Psoas muscle (tissue), 7 donors: ENCODE measurements at regions not wholly inside any gene's neighbourhood (a gene's known extent, or its start where the extent isn't known, plus 50 kb on each side); places are given as distances from the start of the nearest gene placed in this dataset.
A peak's percentile ranks its signal among the peaks of the same experiment; 100 is the strongest.

Experiments used
- ATAC-seq, 4 donors: fragments of 200-7000 bp; cut with Tn5 transposase; one replicate each; pipeline ENCODE4 v1.9.1; 2020; ENCODE audit warnings: moderate library complexity in 3 of 4, mild to moderate bottlenecking in 2 of 4
- DNase-seq, 2 donors: peaks; one replicate each; pipeline ENCODE4 v3.0.0-alpha.2; 2020
- H3K27ac ChIP-seq: fragments of 200-600 bp; one replicate; pipeline ENCODE4 v1.8.0; 2022
- H3K27me3 ChIP-seq, 3 donors: fragments of 200-600 bp in 1 of 3; one replicate each; pipeline versions ENCODE4 v1.6.1 to v1.8.0; 2013 to 2022; ENCODE audit warnings: low read length in 2 of 3, mild to moderate bottlenecking in 2 of 3, moderate library complexity in 1 of 3; ENCODE audit not compliant: insufficient read depth in 3 of 3
- H3K36me3 ChIP-seq, 2 donors: fragments of 200-600 bp in 1 of 2; one replicate each; pipeline versions ENCODE4 v1.6.1 to v1.8.0; 2013 to 2022; ENCODE audit warnings: low read depth in 1 of 2, mild to moderate bottlenecking in 1 of 2, moderate library complexity in 1 of 2; ENCODE audit not compliant: insufficient read depth in 1 of 2
- H3K4me1 ChIP-seq: fragments of 200-600 bp; one replicate; pipeline ENCODE4 v1.8.0; 2022
- H3K4me3 ChIP-seq: fragments of 200-600 bp; one replicate; pipeline ENCODE4 v1.8.0; 2022; ENCODE audit warnings: mild to moderate bottlenecking
- H3K9me3 ChIP-seq: fragments of 200-600 bp; one replicate; pipeline ENCODE4 v1.8.0; 2022
- WGBS, 3 donors: extraction: QIAGEN DNeasy Blood & Tissue Kit; methylation state at CpG; one replicate each; pipeline versions ENCODE4 v1.1.6 to v1.1.7; 2013; 5-methylcytosine and 5-hydroxymethylcytosine counted together
- intact Hi-C, 2 donors: fragments of 100-400 bp; cut with DNase I; formaldehyde crosslinking; loops; one replicate each; pipeline versions ENCODE4 v1.11.0 to v1.14.2; 2022
- TF ChIP-seq, protein P1 (sequence below): fragments of 200-600 bp; IDR thresholded peaks from one replicate; pipeline ENCODE4 v1.8.0; 2022; ENCODE audit warnings: antibody characterized with exemption
- donor health status: healthy with polysubstance abuse.
- donor health status: DM: no; HTN: no; CAD: no; lungs with moderate emphysema.
- donor health status: Bipolar disorder and iron deficiency.
- donor health status: healthy.
- donor health status: DM: yes; HTN: yes; CAD: no.
- donor health status: DM: no; HTN: no; CAD: no.
- donor health status: DM: yes; HTN: yes; CAD: no.

DNA sequence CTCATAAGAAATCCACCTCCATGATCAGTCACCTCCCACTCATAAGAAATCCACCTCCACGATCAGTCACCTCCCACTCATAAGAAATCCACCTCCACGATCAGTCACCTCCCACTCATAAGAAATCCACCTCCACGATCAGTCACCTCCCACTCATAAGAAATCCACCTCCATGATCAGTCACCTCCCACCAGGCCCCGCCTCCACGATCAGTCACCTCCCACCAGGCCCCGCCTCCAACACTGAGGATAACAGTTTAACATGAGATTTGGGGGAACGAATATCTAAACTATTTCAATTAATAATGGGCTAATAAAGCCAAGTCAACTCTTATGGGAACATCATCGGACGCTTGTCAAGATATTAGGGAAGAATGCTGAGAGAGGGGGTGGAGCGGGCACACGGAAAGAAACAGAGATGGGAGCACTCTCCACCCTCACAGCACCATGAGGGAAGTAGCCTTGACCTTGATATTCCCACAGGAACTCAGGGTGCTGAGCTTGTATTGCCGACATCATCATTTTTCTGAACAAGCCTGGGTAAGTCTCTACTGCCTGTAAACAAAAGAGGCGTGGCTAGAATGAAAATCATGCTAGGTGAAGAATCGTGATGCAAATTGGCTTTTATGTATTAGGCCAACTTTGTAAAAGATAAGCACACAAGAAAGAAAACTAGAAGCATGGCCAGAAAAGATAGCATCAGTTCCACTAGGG, 303.5 kb upstream of the KLF6 start:
- Histone ChIP-seq H3K4me1 (no peaks in the 10 kb centered on the region), H3K36me3 (no peaks in the 10 kb centered on the region), H3K9me3 (no peaks in the 10 kb centered on the region), H3K27ac (no peak overlapping the region), H3K4me3 (no peak overlapping the region), H3K27me3 (no peaks in the 10 kb centered on the region)
- ATAC-seq (no peak), DNase-seq (no peak)
- WGBS, 3 donors = 93 to 95% (median 95%) methylated on average over 14 of the region's 14 CpGs
- TF ChIP-seq, protein P1, sequence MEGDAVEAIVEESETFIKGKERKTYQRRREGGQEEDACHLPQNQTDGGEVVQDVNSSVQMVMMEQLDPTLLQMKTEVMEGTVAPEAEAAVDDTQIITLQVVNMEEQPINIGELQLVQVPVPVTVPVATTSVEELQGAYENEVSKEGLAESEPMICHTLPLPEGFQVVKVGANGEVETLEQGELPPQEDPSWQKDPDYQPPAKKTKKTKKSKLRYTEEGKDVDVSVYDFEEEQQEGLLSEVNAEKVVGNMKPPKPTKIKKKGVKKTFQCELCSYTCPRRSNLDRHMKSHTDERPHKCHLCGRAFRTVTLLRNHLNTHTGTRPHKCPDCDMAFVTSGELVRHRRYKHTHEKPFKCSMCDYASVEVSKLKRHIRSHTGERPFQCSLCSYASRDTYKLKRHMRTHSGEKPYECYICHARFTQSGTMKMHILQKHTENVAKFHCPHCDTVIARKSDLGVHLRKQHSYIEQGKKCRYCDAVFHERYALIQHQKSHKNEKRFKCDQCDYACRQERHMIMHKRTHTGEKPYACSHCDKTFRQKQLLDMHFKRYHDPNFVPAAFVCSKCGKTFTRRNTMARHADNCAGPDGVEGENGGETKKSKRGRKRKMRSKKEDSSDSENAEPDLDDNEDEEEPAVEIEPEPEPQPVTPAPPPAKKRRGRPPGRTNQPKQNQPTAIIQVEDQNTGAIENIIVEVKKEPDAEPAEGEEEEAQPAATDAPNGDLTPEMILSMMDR = no peak
- intact Hi-C loops = no loop called here

DNA sequence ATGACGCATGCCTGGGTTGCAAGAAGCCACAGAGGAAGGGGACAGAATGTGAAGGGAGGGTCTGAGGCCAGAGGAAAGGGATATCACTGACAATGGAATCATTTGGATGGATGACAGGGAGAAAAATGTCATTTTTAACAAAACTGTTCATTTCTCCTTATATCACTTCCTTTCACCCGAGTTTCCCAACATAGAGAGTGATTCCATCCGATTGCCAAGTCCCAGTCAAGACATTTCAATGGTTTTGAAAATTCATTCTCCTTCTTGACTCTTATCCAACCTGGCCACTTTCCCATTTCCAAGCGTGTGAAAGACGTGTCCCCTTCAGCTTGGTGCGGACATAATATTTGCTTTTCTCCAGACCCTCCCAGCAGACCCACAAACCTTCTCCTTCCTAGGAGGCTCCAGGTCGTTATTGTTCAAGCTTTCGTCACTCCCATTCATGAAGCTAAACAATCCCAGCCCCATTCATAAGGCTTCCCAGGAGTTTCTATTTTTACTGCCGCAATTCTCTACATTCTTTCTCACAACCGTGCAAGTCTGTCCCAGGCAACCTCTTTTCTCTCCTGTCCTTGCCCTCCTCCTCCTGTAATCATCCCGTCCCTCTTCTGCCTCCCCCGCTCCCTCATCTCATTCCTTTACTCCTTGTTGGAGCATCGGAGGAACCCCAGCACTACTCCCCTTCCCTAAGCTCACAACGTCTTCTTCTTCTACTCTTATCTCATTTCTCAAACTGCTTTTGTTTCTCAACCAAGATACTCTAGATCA, 301.3 kb upstream of the KLF6 start:
- Histone ChIP-seq H3K27me3 (no peaks in the 10 kb centered on the region), H3K27ac (peak overlapping the region; percentile 31), H3K4me3 (no peak overlapping the region), H3K9me3 (no peaks in the 10 kb centered on the region), H3K4me1 (no peaks in the 10 kb centered on the region), H3K36me3 (no peaks in the 10 kb centered on the region)
- WGBS, 3 donors = 44 to 51% (median 50%) methylated on average over 14 of the region's 14 CpGs
- intact Hi-C loops = no loop called here
- no peak for ATAC-seq
- no peak for DNase-seq
- TF ChIP-seq, protein P1 = no peak

DNA sequence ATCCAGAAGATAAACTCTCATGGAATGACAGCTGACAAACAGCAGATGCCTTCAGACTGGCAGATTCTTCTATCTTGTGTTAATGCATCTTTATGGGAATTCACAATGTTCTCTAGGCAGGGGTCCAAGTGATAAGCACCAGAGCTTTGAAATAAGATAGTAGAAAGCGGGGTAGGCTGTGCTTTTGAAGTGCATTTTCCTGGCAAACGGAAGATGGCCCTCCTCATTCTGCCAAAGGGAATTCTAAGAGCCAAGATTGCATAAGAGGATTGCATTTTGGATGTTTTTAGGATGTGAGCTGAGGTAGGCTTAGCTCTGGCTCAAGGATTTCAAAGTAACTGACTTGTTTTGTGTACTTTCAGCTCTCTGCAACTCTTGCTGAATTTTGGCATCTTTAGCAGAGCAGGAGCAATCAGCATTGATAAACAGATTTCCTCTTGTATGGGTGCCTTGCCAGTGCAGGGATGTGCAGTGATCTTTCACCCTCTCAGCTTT, 298.5 kb upstream of the KLF6 start:
- Histone ChIP-seq H3K36me3 (no peaks in the 10 kb centered on the region), H3K27ac (no peak overlapping the region), H3K9me3 (no peaks in the 10 kb centered on the region), H3K4me1 (no peaks in the 10 kb centered on the region), H3K4me3 (no peak overlapping the region), H3K27me3 (no peaks in the 10 kb centered on the region)
- DNase-seq (no peak), ATAC-seq (peak in 1 of 4 donors; percentile 44)
- intact Hi-C loops = no loop called here
- 13 to 23% (median 16%) methylated on average over 2 of the region's 2 CpGs for WGBS, 3 donors
- TF ChIP-seq, protein P1 = no peak

DNA sequence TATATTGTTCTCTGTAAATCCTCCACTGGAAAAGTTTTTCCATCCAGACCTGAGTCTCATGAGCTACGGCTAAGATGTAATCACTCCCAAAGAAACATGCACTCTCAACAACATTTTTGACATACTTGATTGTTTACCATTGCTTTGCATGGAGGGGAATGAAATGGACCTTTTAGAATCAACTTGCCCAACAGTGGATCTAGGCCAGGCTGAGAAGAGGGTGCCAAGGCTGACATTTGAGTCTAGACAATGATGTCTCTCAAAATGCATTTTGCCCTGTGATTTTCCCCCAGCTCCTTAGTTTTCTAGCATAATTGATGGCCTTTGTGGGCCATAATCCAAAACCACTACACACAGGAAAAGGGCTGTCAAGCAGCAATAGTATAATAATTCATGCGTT, 297.9 kb upstream of the KLF6 start:
- WGBS, 3 donors = 75 to 87% (median 83%) methylated on average over 2 of the region's 2 CpGs
- H3K27ac ChIP-seq = no peak overlapping the region
- H3K9me3 ChIP-seq = no peaks in the 10 kb centered on the region
- H3K4me3 ChIP-seq = no peak overlapping the region
- TF ChIP-seq, protein P1 = no peak
- no peaks in the 10 kb centered on the region for H3K36me3 ChIP-seq
- no peak for DNase-seq
- intact Hi-C loops = no loop called here
- no peak for ATAC-seq
- H3K27me3 ChIP-seq = no peaks in the 10 kb centered on the region
- H3K4me1 ChIP-seq = no peaks in the 10 kb centered on the region
